ENCODE measurements at regions not wholly inside any gene's neighbourhood (a gene's known extent, or its start where the extent isn't known, plus 50 kb on each side); places are given as distances from the start of the nearest gene placed in this dataset.

GRCh38 chr22:48249713-48250268, 1487.3 kb downstream of the TBC1D22A start:
- Histone ChIP-seq H3K36me3 (ENCODE audit: control insufficient read depth in 1 of 2, insufficient read depth in 2 of 2, low read length in 2 of 2) (no peaks in the 10 kb centered on the region), H3K4me1 (ENCODE audit: control insufficient read depth in 1 of 2, insufficient read depth in 2 of 2, low read length in 2 of 2) (no peaks in the 10 kb centered on the region), H3K4me2 (ENCODE audit: low read length) (no peak overlapping the region), H3K27ac (ENCODE audit: low read depth, low read length) (no peak overlapping the region), H4K20me1 (ENCODE audit: insufficient read depth) (no peaks in the 10 kb centered on the region), H3K4me3 (replicated peaks in 1 of 2; ENCODE audit: low read depth in 1 of 2, low read length in 2 of 2) (no peak overlapping the region), H3K9ac (ENCODE audit: low read length) (no peak overlapping the region), H3K79me2 (ENCODE audit: insufficient read depth, low read length) (no peaks in the 10 kb centered on the region), H3K9me3 (ENCODE audit: control insufficient read depth in 1 of 2, insufficient read depth in 1 of 2, low read depth in 1 of 2, low read length in 2 of 2) (peaks cover 0 to 4% of the 10 kb centered on the region in 2 experiments; a peak in 1 of 4 replicates), H3K27me3 (ENCODE audit: insufficient read depth, low read length) (peaks cover 11% of the 10 kb centered on the region; the same call in 1 of the 2 replicates), H2AFZ (ENCODE audit: low read depth, low read length, poor library complexity, severe bottlenecking) (no peak overlapping the region), H3K9me2 (ENCODE audit: insufficient read depth) (no peaks in the 10 kb centered on the region)
- RAD21 ChIA-PET (ENCODE audit: low non-redundant PET in 1 of 2, low total read pairs in 2 of 2, uncharacterized antibody in 2 of 2, unreplicated experiment in 2 of 2) = no interaction called here
- POLR2A ChIA-PET = no interaction called here
- no peak for ATAC-seq
- TF ChIP-seq MAX (IDR thresholded peaks at IDR 0.05) (no peak), ZBTB33 (IDR thresholded peaks at IDR 0.05; ENCODE audit: extremely low read depth, insufficient replicate concordance, low read length) (no peak), POLR2A (IDR thresholded peaks at IDR 0.05; ENCODE audit: borderline replicate concordance, extremely low read depth, insufficient read depth, insufficient read length) (no peak), YY1 (IDR thresholded peaks at IDR 0.05; ENCODE audit: extremely low read depth, insufficient replicate concordance, low read depth, low read length) (no peak), REST (IDR thresholded peaks at IDR 0.05; ENCODE audit: low read depth) (no peak), CTCF (IDR thresholded peaks at IDR 0.05 in 2 of 3, conservative IDR thresholded peaks at IDR 0.05 in 1 of 3; ENCODE audit: borderline replicate concordance in 1 of 3, insufficient read depth in 1 of 3, low read depth in 2 of 3, low read length in 2 of 3) (no peak), EZH2phosphoT487 (IDR thresholded peaks at IDR 0.05; ENCODE audit: borderline replicate concordance) (no peak), ELF1 (IDR thresholded peaks at IDR 0.05; ENCODE audit: borderline replicate concordance, low read depth) (no peak), JUND (IDR thresholded peaks at IDR 0.05) (no peak), RAD21 (IDR thresholded peaks at IDR 0.05; ENCODE audit: low read depth) (no peak), CBX3 (IDR thresholded peaks at IDR 0.05; ENCODE audit: low read depth) (no peak), CEBPB (IDR thresholded peaks at IDR 0.05; ENCODE audit: low read depth) (no peak), ZFX (IDR thresholded peaks at IDR 0.05) (no peak), ZNF274 (IDR thresholded peaks at IDR 0.05; ENCODE audit: low read depth, low read length) (no peak), POLR2AphosphoS5 (IDR thresholded peaks at IDR 0.05; ENCODE audit: low read depth, low read length) (no peak), EZH2 (IDR thresholded peaks at IDR 0.05) (no peak)
- no TSS peak for BruUV-seq (replicated peaks)
- DNase-seq (ENCODE audit: low read depth, low spot score) = no peak
- CTCF ChIA-PET = no interaction called here
- intact Hi-C loops (cut with micrococcal nuclease) = no loop called here
